ENCODE measurements at regions not wholly inside any gene's neighbourhood (a gene's known extent, or its start where the extent isn't known, plus 50 kb on each side); places are given as distances from the start of the nearest gene placed in this dataset.

GRCh38 chr3:127420829-127421228 lies 133.0 kb upstream of the PRR20G start:
- intact Hi-C loops (cut with micrococcal nuclease) (no loop called here), in situ Hi-C loops (cut with MboI; ENCODE audit: low sequenced_read_pairs) (no loop called here), dilution Hi-C loops (cut with HindIII; ENCODE audit: low sequenced_read_pairs, unreplicated experiment) (no loop called here)
- no peaks in the 10 kb centered on the region for H3K4me1 ChIP-seq (ENCODE audit: control insufficient read depth, insufficient read depth, low read length)
- no peaks in the 10 kb centered on the region for H4K20me1 ChIP-seq (ENCODE audit: insufficient read depth, low read length)
- no peak overlapping the region for H2AK9ac ChIP-seq (replicated peaks; ENCODE audit: low read depth, low read length, poor library complexity)
- H3K36me3 ChIP-seq (ENCODE audit: control insufficient read depth, insufficient read depth, low read length), result no peaks in the 10 kb centered on the region
- H2BK20ac ChIP-seq (ENCODE audit: low read depth, low read length), result no peak overlapping the region
- H3K56ac ChIP-seq (ENCODE audit: extremely low read depth, insufficient read depth, low read length), result no peak overlapping the region
- ChIA-PET POLR2A (ENCODE audit: unreplicated experiment) (no interaction called here), CTCF (no interaction called here)
- no peak overlapping the region for H2BK15ac ChIP-seq (ENCODE audit: low read depth, low read length)
- H2BK5ac ChIP-seq (ENCODE audit: low read depth, low read length, poor library complexity, severe bottlenecking), result no peak overlapping the region
- no peak overlapping the region for H4K91ac ChIP-seq (ENCODE audit: insufficient read depth, low read depth, low read length)
- DNase-seq, result no peak
- H3K18ac ChIP-seq (ENCODE audit: low read depth, low read length), result no peak overlapping the region
- no peaks in the 10 kb centered on the region for H3K9me1 ChIP-seq (ENCODE audit: insufficient read depth, low read length)
- whole genome bisulfite sequencing, 2 experiments (ENCODE audit: extremely low coverage in 2 of 2, insufficient read length in 1 of 2), result 0% methylated on average over 2 of the region's 7 CpGs; no CpG with 5 or more reads in 1 of the 2 experiments
- no peaks in the 10 kb centered on the region for H3K79me1 ChIP-seq (ENCODE audit: low read depth in 1 of 2, low read length in 2 of 2)
- H3K4ac ChIP-seq (ENCODE audit: low read depth, low read length), result no peak overlapping the region
- no peak overlapping the region for H3K14ac ChIP-seq (replicated peaks; ENCODE audit: low read depth, low read length)
- H2BK120ac ChIP-seq (ENCODE audit: low read depth, low read length), result no peak overlapping the region
- no TSS peak for BruUV-seq (replicated peaks)
- H3K4me3 ChIP-seq (ENCODE audit: insufficient read depth, low read depth, low read length), result no peak overlapping the region
- no peak overlapping the region for H2AK5ac ChIP-seq (ENCODE audit: low read depth, low read length)
- H3K27ac ChIP-seq (ENCODE audit: insufficient read depth, low read length), result no peak overlapping the region
- H3K23ac ChIP-seq (ENCODE audit: low read depth, low read length), result no peak overlapping the region
- ATAC-seq (ENCODE audit: low read depth), result no peak
- TF ChIP-seq MAZ (IDR thresholded peaks at IDR 0.05; ENCODE audit: borderline replicate concordance, low read depth, low read length) (no peak), MXI1 (IDR thresholded peaks at IDR 0.05; ENCODE audit: borderline replicate concordance, low read depth, low read length) (no peak), FOS (IDR thresholded peaks at IDR 0.05; ENCODE audit: low read depth, low read length) (no peak), CHD1 (IDR thresholded peaks at IDR 0.05; ENCODE audit: low read depth, low read length) (no peak), RFX5 (IDR thresholded peaks at IDR 0.05; ENCODE audit: low read depth, low read length) (peak; percentile 62), USF2 (IDR thresholded peaks at IDR 0.05; ENCODE audit: low read depth, low read length) (no peak), ELK1 (IDR thresholded peaks at IDR 0.05; ENCODE audit: borderline replicate concordance, low read depth, low read length) (no peak)
- no peak overlapping the region for H4K8ac ChIP-seq (ENCODE audit: low read depth in 2 of 2, low read length in 2 of 2)
- no peak overlapping the region for H4K5ac ChIP-seq (ENCODE audit: low read depth, low read length)
- H3K4me2 ChIP-seq (ENCODE audit: low read depth, low read length), result no peak overlapping the region
- H3K9ac ChIP-seq (ENCODE audit: low read depth, low read length), result no peak overlapping the region
- H3K9me3 ChIP-seq (ENCODE audit: control insufficient read depth, insufficient read depth, low read length), result no peaks in the 10 kb centered on the region
- no peak overlapping the region for H2AFZ ChIP-seq (replicated peaks; ENCODE audit: low read length, poor library complexity)
- peaks cover 43% of the 10 kb centered on the region for H3K27me3 ChIP-seq (ENCODE audit: control insufficient read depth, insufficient read depth, low read length)

All from IMR-90 (cell line).